Neural cell (in vitro differentiated cells): ENCODE measurements at regions not wholly inside any gene's neighbourhood (a gene's known extent, or its start where the extent isn't known, plus 50 kb on each side); places are given as distances from the start of the nearest gene placed in this dataset.

Source experiments
- CTCF ChIP-seq: fragments of 450-650 bp; IDR thresholded peaks from 2 replicates; pipeline ENCODE4 v1.5.1; 2014; ENCODE audit warnings: antibody characterized with exemption, mild to moderate bottlenecking, moderate library complexity; ENCODE audit not compliant: poor library complexity, severe bottlenecking
- EP300 ChIP-seq: fragments of 450-650 bp; conservative IDR thresholded peaks from 2 replicates; pipeline ENCODE4 v1.6.1; 2014; ENCODE audit warnings: antibody characterized with exemption, mild to moderate bottlenecking, moderate library complexity; ENCODE audit not compliant: poor library complexity, severe bottlenecking
- POLR2AphosphoS5 ChIP-seq: IDR thresholded peaks from 2 replicates; pipeline ENCODE4 v1.6.1; 2012
- RAD21 ChIP-seq: fragments of 450-650 bp; conservative IDR thresholded peaks from 2 replicates; pipeline ENCODE4 v1.6.1; 2014; ENCODE audit warnings: antibody characterized with exemption, mild to moderate bottlenecking, moderate library complexity
- REST ChIP-seq: IDR thresholded peaks from 2 replicates; pipeline ENCODE4 v1.6.1; 2012; ENCODE audit warnings: borderline replicate concordance

GRCh38 chr11:134501406-134502152, 89.5 kb upstream of the B3GAT1 start:
- TF ChIP-seq CTCF (no peak), EP300 (no peak), RAD21 (no peak), REST (no peak), POLR2AphosphoS5 (no peak)
